HepG2 (cell line): ENCODE measurements at regions not wholly inside any gene's neighbourhood (a gene's known extent, or its start where the extent isn't known, plus 50 kb on each side); places are given as distances from the start of the nearest gene placed in this dataset.

Source experiments
- CCAR2 ChIP-seq: fragments of 200-400 bp; formaldehyde crosslinking; optimal IDR thresholded peaks from 2 replicates; pipeline ENCODE3; 2018; ENCODE audit warnings: low read depth, mild to moderate bottlenecking, low read length, moderate library complexity
- DMAP1 ChIP-seq: IDR thresholded peaks from 2 replicates; pipeline ENCODE4 v1.6.1; 2016
- EEA1 ChIP-seq: sonication (generic); formaldehyde crosslinking; IDR thresholded peaks from 2 replicates; pipeline ENCODE4 v1.5.1; 2020; ENCODE audit warnings: mild to moderate bottlenecking, missing genetic modification reagents, borderline replicate concordance
- FOXC1 ChIP-seq: sonication (generic); formaldehyde crosslinking; IDR thresholded peaks from 2 replicates; pipeline ENCODE4 v1.8.0; 2022; ENCODE audit warnings: mild to moderate bottlenecking, missing genetic modification reagents, borderline replicate concordance
- FOXK1 ChIP-seq: sonication (generic); formaldehyde crosslinking; IDR thresholded peaks from 2 replicates; pipeline ENCODE4 v1.4.0; 2020; ENCODE audit warnings: low read depth, missing genetic modification reagents, borderline replicate concordance
- HDAC6 ChIP-seq: fragments of 200-600 bp; sonication (generic); IDR thresholded peaks from 2 replicates; pipeline ENCODE4 v1.7.0; 2017; ENCODE audit warnings: mild to moderate bottlenecking, antibody characterized with exemption, low read length, low read depth
- HES4 ChIP-seq: sonication (generic); formaldehyde crosslinking; IDR thresholded peaks from 2 replicates; pipeline ENCODE4 v1.9.0; 2021; ENCODE audit warnings: mild to moderate bottlenecking, missing genetic modification reagents, borderline replicate concordance
- NAIF1 ChIP-seq: sonication (generic); formaldehyde crosslinking; IDR thresholded peaks from 2 replicates; pipeline ENCODE4 v1.5.0; 2020; ENCODE audit warnings: mild to moderate bottlenecking, missing genetic modification reagents, borderline replicate concordance
- NKX3-1 ChIP-seq: sonication (generic); formaldehyde crosslinking; IDR thresholded peaks from 2 replicates; pipeline ENCODE4 v1.5.0; 2020; ENCODE audit warnings: missing genetic modification reagents
- NR2F2 ChIP-seq: IDR thresholded peaks from 2 replicates; pipeline ENCODE4 v1.6.1; 2012; ENCODE audit warnings: low read depth, inconsistent platforms, borderline replicate concordance
- RBFOX2 ChIP-seq: fragments of 200-400 bp; formaldehyde crosslinking; IDR thresholded peaks from 2 replicates; pipeline ENCODE4 v1.6.1; 2017; ENCODE audit warnings: low read depth, mild to moderate bottlenecking, low read length
- RCOR2 ChIP-seq: IDR thresholded peaks from 2 replicates; pipeline ENCODE4 v1.6.1; 2016; ENCODE audit warnings: missing biosample characterization, missing genetic modification reagents
- SUZ12 ChIP-seq: fragments of 150-350 bp; IDR thresholded peaks from 2 replicates; pipeline ENCODE4 v1.6.1; 2014; ENCODE audit warnings: low read depth, low read length
- YEATS4 ChIP-seq: sonication (generic); formaldehyde crosslinking; IDR thresholded peaks from 2 replicates; pipeline ENCODE4 v1.4.0; 2020; ENCODE audit warnings: missing genetic modification reagents, borderline replicate concordance
- ZNF121 ChIP-seq: sonication (generic); formaldehyde crosslinking; IDR thresholded peaks from 2 replicates; pipeline ENCODE4 v1.5.0; 2020; ENCODE audit warnings: mild to moderate bottlenecking, missing genetic modification reagents
- ZNF296 ChIP-seq: sonication (generic); formaldehyde crosslinking; conservative IDR thresholded peaks from 2 replicates; pipeline ENCODE4 v1.5.0; 2020; ENCODE audit warnings: mild to moderate bottlenecking, missing genetic modification reagents
- ZNF350 ChIP-seq: sonication (generic); formaldehyde crosslinking; IDR thresholded peaks from 2 replicates; pipeline ENCODE4 v1.4.0; 2020; ENCODE audit warnings: mild to moderate bottlenecking, low read depth, missing genetic modification reagents, borderline replicate concordance
- ZNF501 ChIP-seq: sonication (generic); formaldehyde crosslinking; IDR thresholded peaks from 2 replicates; pipeline ENCODE4 v1.5.1; 2020; ENCODE audit warnings: mild to moderate bottlenecking, moderate library complexity, missing genetic modification reagents
- ZNF761 ChIP-seq: sonication (generic); formaldehyde crosslinking; conservative IDR thresholded peaks from 2 replicates; pipeline ENCODE4 v1.4.0; 2020; ENCODE audit warnings: mild to moderate bottlenecking, missing genetic modification reagents
- TF ChIP-seq, protein P1 (sequence below): sonication (generic); formaldehyde crosslinking; conservative IDR thresholded peaks from 2 replicates; pipeline ENCODE4 v1.4.0; 2020; ENCODE audit warnings: missing genetic modification reagents
- TF ChIP-seq, protein P2 (sequence below): sonication (generic); formaldehyde crosslinking; IDR thresholded peaks from 2 replicates; pipeline ENCODE4 v1.8.0; 2022; ENCODE audit warnings: missing genetic modification reagents, low read depth, mild to moderate bottlenecking, borderline replicate concordance
- TF ChIP-seq, protein P3 (sequence below): sonication (generic); formaldehyde crosslinking; IDR thresholded peaks from 2 replicates; pipeline ENCODE4 v1.4.0; 2020; ENCODE audit warnings: missing genetic modification reagents
- TF ChIP-seq, protein P4 (sequence below): sonication (generic); formaldehyde crosslinking; IDR thresholded peaks from 2 replicates; pipeline ENCODE4 v1.4.0; 2020; ENCODE audit warnings: mild to moderate bottlenecking, missing genetic modification reagents
- TF ChIP-seq, protein P5 (sequence below): sonication (generic); formaldehyde crosslinking; IDR thresholded peaks from 2 replicates; pipeline ENCODE4 v1.4.0; 2020; ENCODE audit warnings: mild to moderate bottlenecking, missing genetic modification reagents

DNA sequence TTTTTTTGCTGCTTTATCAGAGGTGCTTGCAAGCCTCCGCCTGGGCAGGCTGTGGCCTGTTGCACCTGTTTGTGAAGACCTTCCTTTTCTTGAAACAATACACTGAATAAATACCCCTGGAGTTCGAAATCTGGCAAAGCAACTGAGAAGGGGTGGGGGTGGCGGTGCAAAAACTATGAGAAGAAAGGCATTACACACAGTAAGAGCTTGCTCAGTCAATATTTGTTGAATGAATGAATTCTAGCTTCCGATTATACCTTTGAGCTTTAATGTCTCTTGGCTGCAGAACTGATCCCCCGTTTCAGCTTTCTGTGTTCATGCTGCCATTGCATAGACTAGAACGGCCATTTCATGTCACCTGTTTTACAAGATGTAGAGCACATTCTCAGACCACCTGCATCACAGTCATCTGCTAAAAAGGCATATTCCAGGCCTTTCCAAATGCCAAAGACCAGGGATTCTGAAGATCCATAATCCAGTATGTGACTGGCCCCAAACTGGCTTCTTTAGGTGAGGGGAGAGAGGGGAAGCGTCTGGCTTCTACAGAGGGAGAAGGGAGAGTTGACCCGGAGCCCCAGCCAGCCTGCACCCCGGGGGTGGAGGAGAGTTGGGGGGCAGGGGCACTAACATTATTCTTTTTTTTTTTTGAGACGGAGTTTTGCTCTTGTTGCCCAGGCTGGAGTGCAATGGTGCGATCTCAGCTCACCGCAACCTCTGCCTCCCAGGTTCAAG is 111.5 kb downstream of the ETS2 start (continued):
- TF ChIP-seq, protein P1, sequence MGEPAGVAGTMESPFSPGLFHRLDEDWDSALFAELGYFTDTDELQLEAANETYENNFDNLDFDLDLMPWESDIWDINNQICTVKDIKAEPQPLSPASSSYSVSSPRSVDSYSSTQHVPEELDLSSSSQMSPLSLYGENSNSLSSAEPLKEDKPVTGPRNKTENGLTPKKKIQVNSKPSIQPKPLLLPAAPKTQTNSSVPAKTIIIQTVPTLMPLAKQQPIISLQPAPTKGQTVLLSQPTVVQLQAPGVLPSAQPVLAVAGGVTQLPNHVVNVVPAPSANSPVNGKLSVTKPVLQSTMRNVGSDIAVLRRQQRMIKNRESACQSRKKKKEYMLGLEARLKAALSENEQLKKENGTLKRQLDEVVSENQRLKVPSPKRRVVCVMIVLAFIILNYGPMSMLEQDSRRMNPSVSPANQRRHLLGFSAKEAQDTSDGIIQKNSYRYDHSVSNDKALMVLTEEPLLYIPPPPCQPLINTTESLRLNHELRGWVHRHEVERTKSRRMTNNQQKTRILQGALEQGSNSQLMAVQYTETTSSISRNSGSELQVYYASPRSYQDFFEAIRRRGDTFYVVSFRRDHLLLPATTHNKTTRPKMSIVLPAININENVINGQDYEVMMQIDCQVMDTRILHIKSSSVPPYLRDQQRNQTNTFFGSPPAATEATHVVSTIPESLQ (CRISPR knock-in tag): no peak
- TF ChIP-seq RCOR2 (CRISPR knock-in tag) (peak; percentile 56; the same call in 1 of the 2 replicates), NAIF1 (CRISPR knock-in tag) (no peak), DMAP1 (no peak; the same call in 1 of the 2 replicates), NKX3-1 (CRISPR knock-in tag) (no peak), ZNF761 (CRISPR knock-in tag) (no peak), RBFOX2 (no peak), FOXK1 (CRISPR knock-in tag) (peak; percentile 26; the same call in 1 of the 2 replicates), YEATS4 (CRISPR knock-in tag) (no peak; the same call in 1 of the 2 replicates), SUZ12 (no peak), ZNF350 (no peak), ZNF501 (CRISPR knock-in tag) (no peak), HES4 (CRISPR knock-in tag) (no peak), ZNF296 (CRISPR knock-in tag) (no peak), CCAR2 (no peak), HDAC6 (no peak), FOXC1 (CRISPR knock-in tag) (no peak), NR2F2 (peak; percentile 70; the same call in 1 of the 2 replicates), EEA1 (CRISPR knock-in tag) (no peak), ZNF121 (no peak)
- TF ChIP-seq, protein P2, sequence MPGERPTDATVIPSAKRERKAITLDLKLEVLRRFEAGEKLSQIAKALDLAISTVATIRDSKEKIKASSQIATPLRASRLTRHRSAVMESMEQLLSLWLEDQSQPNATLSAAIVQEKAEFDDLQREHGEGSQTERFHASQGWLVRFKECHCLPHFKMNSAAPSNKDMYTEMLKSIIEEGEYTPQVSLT: no peak
- TF ChIP-seq, protein P3, sequence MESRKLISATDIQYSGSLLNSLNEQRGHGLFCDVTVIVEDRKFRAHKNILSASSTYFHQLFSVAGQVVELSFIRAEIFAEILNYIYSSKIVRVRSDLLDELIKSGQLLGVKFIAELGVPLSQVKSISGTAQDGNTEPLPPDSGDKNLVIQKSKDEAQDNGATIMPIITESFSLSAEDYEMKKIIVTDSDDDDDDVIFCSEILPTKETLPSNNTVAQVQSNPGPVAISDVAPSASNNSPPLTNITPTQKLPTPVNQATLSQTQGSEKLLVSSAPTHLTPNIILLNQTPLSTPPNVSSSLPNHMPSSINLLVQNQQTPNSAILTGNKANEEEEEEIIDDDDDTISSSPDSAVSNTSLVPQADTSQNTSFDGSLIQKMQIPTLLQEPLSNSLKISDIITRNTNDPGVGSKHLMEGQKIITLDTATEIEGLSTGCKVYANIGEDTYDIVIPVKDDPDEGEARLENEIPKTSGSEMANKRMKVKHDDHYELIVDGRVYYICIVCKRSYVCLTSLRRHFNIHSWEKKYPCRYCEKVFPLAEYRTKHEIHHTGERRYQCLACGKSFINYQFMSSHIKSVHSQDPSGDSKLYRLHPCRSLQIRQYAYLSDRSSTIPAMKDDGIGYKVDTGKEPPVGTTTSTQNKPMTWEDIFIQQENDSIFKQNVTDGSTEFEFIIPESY (CRISPR knock-in tag): no peak; the same call in 1 of the 2 replicates
- TF ChIP-seq, protein P4, sequence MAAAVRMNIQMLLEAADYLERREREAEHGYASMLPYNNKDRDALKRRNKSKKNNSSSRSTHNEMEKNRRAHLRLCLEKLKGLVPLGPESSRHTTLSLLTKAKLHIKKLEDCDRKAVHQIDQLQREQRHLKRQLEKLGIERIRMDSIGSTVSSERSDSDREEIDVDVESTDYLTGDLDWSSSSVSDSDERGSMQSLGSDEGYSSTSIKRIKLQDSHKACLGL (CRISPR knock-in tag): no peak
- TF ChIP-seq, protein P5, sequence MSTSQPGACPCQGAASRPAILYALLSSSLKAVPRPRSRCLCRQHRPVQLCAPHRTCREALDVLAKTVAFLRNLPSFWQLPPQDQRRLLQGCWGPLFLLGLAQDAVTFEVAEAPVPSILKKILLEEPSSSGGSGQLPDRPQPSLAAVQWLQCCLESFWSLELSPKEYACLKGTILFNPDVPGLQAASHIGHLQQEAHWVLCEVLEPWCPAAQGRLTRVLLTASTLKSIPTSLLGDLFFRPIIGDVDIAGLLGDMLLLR: no peak
